ENCODE measurements at regions not wholly inside any gene's neighbourhood (a gene's known extent, or its start where the extent isn't known, plus 50 kb on each side); places are given as distances from the start of the nearest gene placed in this dataset.
"Not testable (repeated sequence)": the region's sequence is repeated elsewhere in the genome, so short reads cannot be mapped to it uniquely, and the experiment has no call there.

DNA sequence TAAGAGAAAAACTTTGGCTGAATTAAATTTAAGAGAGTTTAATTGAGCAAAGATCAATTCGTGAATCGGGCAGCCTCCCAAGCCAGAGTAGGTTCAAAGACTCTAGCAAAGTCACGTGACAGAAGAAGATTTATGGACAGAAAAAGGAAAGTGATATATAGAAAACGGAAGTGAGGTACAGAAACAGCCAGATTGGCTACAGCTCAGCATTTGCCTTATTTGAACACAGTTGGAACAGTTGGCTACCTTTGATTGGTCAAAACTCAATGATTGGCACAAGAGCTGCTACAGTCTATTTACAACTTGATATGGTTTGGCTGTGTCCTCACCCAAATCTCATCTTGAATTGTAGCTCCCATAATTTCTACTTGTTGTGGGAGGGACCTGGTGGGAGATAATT lies 102.6 kb downstream of the PLG start:
- intact Hi-C loops (cut with DNase I; ENCODE audit: low total_unique reads) = no loop called here
- no peak for TF ChIP-seq POLR2A (IDR thresholded peaks at IDR 0.05)
- TF ChIP-seq, protein P1, sequence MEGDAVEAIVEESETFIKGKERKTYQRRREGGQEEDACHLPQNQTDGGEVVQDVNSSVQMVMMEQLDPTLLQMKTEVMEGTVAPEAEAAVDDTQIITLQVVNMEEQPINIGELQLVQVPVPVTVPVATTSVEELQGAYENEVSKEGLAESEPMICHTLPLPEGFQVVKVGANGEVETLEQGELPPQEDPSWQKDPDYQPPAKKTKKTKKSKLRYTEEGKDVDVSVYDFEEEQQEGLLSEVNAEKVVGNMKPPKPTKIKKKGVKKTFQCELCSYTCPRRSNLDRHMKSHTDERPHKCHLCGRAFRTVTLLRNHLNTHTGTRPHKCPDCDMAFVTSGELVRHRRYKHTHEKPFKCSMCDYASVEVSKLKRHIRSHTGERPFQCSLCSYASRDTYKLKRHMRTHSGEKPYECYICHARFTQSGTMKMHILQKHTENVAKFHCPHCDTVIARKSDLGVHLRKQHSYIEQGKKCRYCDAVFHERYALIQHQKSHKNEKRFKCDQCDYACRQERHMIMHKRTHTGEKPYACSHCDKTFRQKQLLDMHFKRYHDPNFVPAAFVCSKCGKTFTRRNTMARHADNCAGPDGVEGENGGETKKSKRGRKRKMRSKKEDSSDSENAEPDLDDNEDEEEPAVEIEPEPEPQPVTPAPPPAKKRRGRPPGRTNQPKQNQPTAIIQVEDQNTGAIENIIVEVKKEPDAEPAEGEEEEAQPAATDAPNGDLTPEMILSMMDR (IDR thresholded peaks at IDR 0.05) = no peak
- no peak for DNase-seq (ENCODE audit: low spot score in 2 of 2)
- 42 to 69% methylated on average over 4 of the region's 4 CpGs for WGBS, 2 donors
- no peak overlapping the region for H3K4me3 ChIP-seq (ENCODE audit: low read depth, poor library complexity, severe bottlenecking)

DNA sequence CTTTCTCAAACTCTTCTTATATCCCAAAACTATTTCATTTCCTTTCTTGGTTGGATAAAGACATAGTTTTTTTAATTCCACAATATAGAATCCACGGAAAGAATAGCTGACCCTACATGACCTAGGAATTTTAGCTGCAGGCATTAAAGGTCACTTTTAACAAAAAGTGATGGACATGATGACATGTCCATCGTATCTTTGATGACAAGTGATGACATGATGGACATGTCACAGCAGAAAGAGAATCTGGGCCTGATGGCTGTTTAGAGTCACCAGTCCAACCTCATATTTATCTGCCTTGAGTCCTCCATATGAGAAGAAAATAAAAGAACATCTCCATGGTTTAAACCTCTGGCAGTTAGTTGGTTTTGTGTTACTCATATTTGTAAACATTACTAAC lies 106.2 kb downstream of the PLG start:
- TF ChIP-seq, protein P1 (IDR thresholded peaks at IDR 0.05) = no peak
- no peak for TF ChIP-seq POLR2A (IDR thresholded peaks at IDR 0.05)
- DNase-seq (ENCODE audit: low spot score in 2 of 2) = no peak
- WGBS, 2 donors = 56 to 65% methylated on average over 2 of the region's 2 CpGs
- intact Hi-C loops (cut with DNase I; ENCODE audit: low total_unique reads) = no loop called here
- H3K4me3 ChIP-seq (ENCODE audit: low read depth, poor library complexity, severe bottlenecking) = no peak overlapping the region

GRCh38 chr6:160810238-160810637 lies 108.2 kb downstream of the PLG start:
- TF ChIP-seq, protein P1 (IDR thresholded peaks at IDR 0.05) = no peak
- no peak for TF ChIP-seq POLR2A (IDR thresholded peaks at IDR 0.05)
- H3K4me3 ChIP-seq (ENCODE audit: low read depth, poor library complexity, severe bottlenecking) = no peak overlapping the region
- no peak for DNase-seq (ENCODE audit: low spot score in 2 of 2)
- 71 to 78% methylated on average over 3 of the region's 3 CpGs for WGBS, 2 donors
- intact Hi-C loops (cut with DNase I; ENCODE audit: low total_unique reads) = no loop called here

GRCh38 chr6:160812097-160812496 lies 110.1 kb downstream of the PLG start:
- WGBS, 2 donors = 49 to 77% methylated on average over 2 of the region's 2 CpGs

DNA sequence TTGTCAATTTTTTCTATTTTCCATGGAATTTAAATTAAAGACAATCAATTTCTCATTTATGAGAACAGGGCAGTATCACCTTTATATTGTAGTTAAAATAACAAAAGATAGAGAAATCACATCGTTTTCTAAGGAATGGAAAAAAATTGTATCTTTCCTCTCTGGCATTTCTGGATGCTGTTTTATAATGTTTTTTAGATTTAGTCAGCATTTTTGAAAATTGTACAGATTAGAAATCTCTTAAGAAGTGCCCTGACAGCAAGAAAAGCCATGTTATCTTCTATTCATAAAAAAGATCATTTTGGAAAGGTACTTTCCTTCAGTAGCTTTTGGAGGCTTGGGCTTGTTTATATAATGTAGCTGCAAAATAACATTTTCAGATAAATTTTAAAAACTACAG lies 116.9 kb downstream of the PLG start:
- 61 to 64% methylated on average over 1 of the region's 1 CpG for WGBS, 2 donors
- TF ChIP-seq, protein P1 (IDR thresholded peaks at IDR 0.05) = no peak
- TF ChIP-seq POLR2A (IDR thresholded peaks at IDR 0.05) = no peak
- H3K4me3 ChIP-seq (ENCODE audit: low read depth, poor library complexity, severe bottlenecking) = no peak overlapping the region
- intact Hi-C loops (cut with DNase I; ENCODE audit: low total_unique reads) = no loop called here
- DNase-seq (ENCODE audit: low spot score in 2 of 2) = no peak

More at GRCh38 chr6:160812097-160812496, 110.1 kb downstream of the PLG start:
- no peak overlapping the region for H3K4me3 ChIP-seq (ENCODE audit: low read depth, poor library complexity, severe bottlenecking)
- intact Hi-C loops (cut with DNase I; ENCODE audit: low total_unique reads) = no loop called here
- no peak for TF ChIP-seq POLR2A (IDR thresholded peaks at IDR 0.05)
- TF ChIP-seq, protein P1 (IDR thresholded peaks at IDR 0.05) = no peak
- DNase-seq (ENCODE audit: low spot score in 2 of 2) = no peak

GRCh38 chr6:160820661-160821060 lies 118.6 kb downstream of the PLG start:
- intact Hi-C loops (cut with DNase I; ENCODE audit: low total_unique reads); H3K4me3 ChIP-seq (ENCODE audit: low read depth, poor library complexity, severe bottlenecking); DNase-seq (ENCODE audit: low spot score in 2 of 2): not testable (repeated sequence)
- WGBS, 2 donors = 95% methylated on average over 8 of the region's 8 CpGs
